ENCODE measurements at regions not wholly inside any gene's neighbourhood (a gene's known extent, or its start where the extent isn't known, plus 50 kb on each side); places are given as distances from the start of the nearest gene placed in this dataset.

- no peaks in the 10 kb centered on the region for H3K36me3 ChIP-seq (ENCODE audit: control insufficient read depth, insufficient read depth, low read length)
- dilution Hi-C loops (cut with HindIII; ENCODE audit: low sequenced_read_pairs, unreplicated experiment), result no loop called here
These were observed 138.4 kb upstream of the PRPS1L1 start for GRCh38 chr7:18166002-18166401.

More at GRCh38 chr7:18166002-18166401, 138.4 kb upstream of the PRPS1L1 start:
- Histone ChIP-seq H3K9ac (ENCODE audit: low read depth, low read length) (no peak overlapping the region), H4K8ac (ENCODE audit: low read depth in 2 of 2, low read length in 2 of 2) (no peak overlapping the region), H2BK5ac (ENCODE audit: low read depth, low read length, poor library complexity, severe bottlenecking) (no peak overlapping the region), H3K56ac (ENCODE audit: extremely low read depth, insufficient read depth, low read length) (no peak overlapping the region), H3K27ac (ENCODE audit: insufficient read depth, low read length) (no peak overlapping the region), H2AK5ac (ENCODE audit: low read depth, low read length) (no peak overlapping the region), H2BK120ac (ENCODE audit: low read depth, low read length) (no peak overlapping the region), H4K91ac (ENCODE audit: insufficient read depth, low read depth, low read length) (no peak overlapping the region), H3K4me3 (ENCODE audit: insufficient read depth, low read depth, low read length) (no peak overlapping the region), H3K9me1 (ENCODE audit: insufficient read depth, low read length) (no peaks in the 10 kb centered on the region), H2BK15ac (ENCODE audit: low read depth, low read length) (no peak overlapping the region), H3K27me3 (ENCODE audit: control insufficient read depth, insufficient read depth, low read length) (no peaks in the 10 kb centered on the region), H4K20me1 (ENCODE audit: insufficient read depth, low read length) (no peaks in the 10 kb centered on the region), H3K4me2 (ENCODE audit: low read depth, low read length) (no peak overlapping the region), H3K14ac (replicated peaks; ENCODE audit: low read depth, low read length) (no peak overlapping the region), H3K4me1 (ENCODE audit: control insufficient read depth, insufficient read depth, low read length) (no peaks in the 10 kb centered on the region), H4K5ac (ENCODE audit: low read depth, low read length) (no peak overlapping the region), H2AK9ac (replicated peaks; ENCODE audit: low read depth, low read length, poor library complexity) (no peak overlapping the region), H3K4ac (ENCODE audit: low read depth, low read length) (no peak overlapping the region), H3K9me3 (ENCODE audit: control insufficient read depth, insufficient read depth, low read length) (no peaks in the 10 kb centered on the region), H2AFZ (replicated peaks; ENCODE audit: low read length, poor library complexity) (no peak overlapping the region), H3K18ac (ENCODE audit: low read depth, low read length) (no peak overlapping the region), H2BK20ac (ENCODE audit: low read depth, low read length) (no peak overlapping the region), H3K23ac (ENCODE audit: low read depth, low read length) (no peak overlapping the region), H3K79me1 (ENCODE audit: low read depth in 1 of 2, low read length in 2 of 2) (no peaks in the 10 kb centered on the region)
- DNase-seq (no peak), ATAC-seq (ENCODE audit: low read depth) (no peak)
- in situ Hi-C loops (cut with MboI; ENCODE audit: low sequenced_read_pairs), result no loop called here
- no CpG with 5 or more reads among the region's 3 CpGs for WGBS, 2 experiments (ENCODE audit: extremely low coverage in 2 of 2, insufficient read length in 1 of 2)
- TF ChIP-seq, protein P1, sequence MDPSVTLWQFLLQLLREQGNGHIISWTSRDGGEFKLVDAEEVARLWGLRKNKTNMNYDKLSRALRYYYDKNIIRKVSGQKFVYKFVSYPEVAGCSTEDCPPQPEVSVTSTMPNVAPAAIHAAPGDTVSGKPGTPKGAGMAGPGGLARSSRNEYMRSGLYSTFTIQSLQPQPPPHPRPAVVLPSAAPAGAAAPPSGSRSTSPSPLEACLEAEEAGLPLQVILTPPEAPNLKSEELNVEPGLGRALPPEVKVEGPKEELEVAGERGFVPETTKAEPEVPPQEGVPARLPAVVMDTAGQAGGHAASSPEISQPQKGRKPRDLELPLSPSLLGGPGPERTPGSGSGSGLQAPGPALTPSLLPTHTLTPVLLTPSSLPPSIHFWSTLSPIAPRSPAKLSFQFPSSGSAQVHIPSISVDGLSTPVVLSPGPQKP (IDR thresholded peaks at IDR 0.05; ENCODE audit: borderline replicate concordance, low read depth, low read length), result no peak
- no peak for TF ChIP-seq NFE2L2 (IDR thresholded peaks at IDR 0.05; ENCODE audit: low read depth, low read length)
- ChIA-PET POLR2A (ENCODE audit: unreplicated experiment) (no interaction called here), CTCF (no interaction called here)
- BruUV-seq (replicated peaks), result no TSS peak
- intact Hi-C loops (cut with micrococcal nuclease), result no loop called here

Measured in IMR-90 (cell line).